HUES48 (cell line): ENCODE measurements at regions not wholly inside any gene's neighbourhood (a gene's known extent, or its start where the extent isn't known, plus 50 kb on each side); places are given as distances from the start of the nearest gene placed in this dataset.

Experiments used
- H3K27ac ChIP-seq: one replicate; pipeline ENCODE4 v1.7.0; 2013; ENCODE audit warnings: low read depth, low read length, inconsistent platforms
- H3K27me3 ChIP-seq: 2 replicates; pipeline ENCODE4 v1.6.1; 2013; ENCODE audit warnings: mild to moderate bottlenecking, low read length; ENCODE audit not compliant: control insufficient read depth, insufficient read depth
- H3K36me3 ChIP-seq: 2 replicates; pipeline ENCODE4 v1.6.1; 2013; ENCODE audit warnings: low read length; ENCODE audit not compliant: control insufficient read depth, insufficient read depth
- H3K4me1 ChIP-seq: 2 replicates; pipeline ENCODE4 v1.6.1; 2013; ENCODE audit warnings: mild to moderate bottlenecking, low read length; ENCODE audit not compliant: control insufficient read depth, insufficient read depth
- H3K4me3 ChIP-seq: 2 replicates; pipeline ENCODE4 v1.5.1; 2013; ENCODE audit warnings: mild to moderate bottlenecking, low read depth, low read length
- H3K9ac ChIP-seq: 2 replicates; pipeline ENCODE4 v1.6.1; 2013; ENCODE audit warnings: mild to moderate bottlenecking, low read depth, low read length, moderate library complexity
- H3K9me3 ChIP-seq: 2 replicates; pipeline ENCODE4 v1.6.1; 2013; ENCODE audit warnings: low read length; ENCODE audit not compliant: control insufficient read depth, insufficient read depth

GRCh38 chr2:118442996-118443553 is 354.8 kb downstream of the INSIG2 start:
- Histone ChIP-seq H3K9me3 (no peaks in the 10 kb centered on the region), H3K4me1 (peaks cover 16% of the 10 kb centered on the region), H3K36me3 (no peaks in the 10 kb centered on the region), H3K27ac (no peak overlapping the region), H3K4me3 (no peak overlapping the region), H3K9ac (no peak overlapping the region), H3K27me3 (no peaks in the 10 kb centered on the region)

GRCh38 chr2:118442046-118442445 is 353.8 kb downstream of the INSIG2 start:
- no peak overlapping the region for H3K9ac ChIP-seq
- no peak overlapping the region for H3K4me3 ChIP-seq
- H3K27me3 ChIP-seq = no peaks in the 10 kb centered on the region
- no peaks in the 10 kb centered on the region for H3K9me3 ChIP-seq
- peaks cover 16% of the 10 kb centered on the region for H3K4me1 ChIP-seq
- H3K27ac ChIP-seq = no peak overlapping the region
- H3K36me3 ChIP-seq = no peaks in the 10 kb centered on the region

GRCh38 chr2:118440404-118441098 is 352.3 kb downstream of the INSIG2 start:
- Histone ChIP-seq H3K36me3 (no peaks in the 10 kb centered on the region), H3K27ac (peak overlapping the region; percentile 18), H3K9me3 (no peaks in the 10 kb centered on the region), H3K9ac (no peak overlapping the region), H3K4me3 (no peak overlapping the region), H3K4me1 (peaks cover 16% of the 10 kb centered on the region), H3K27me3 (no peaks in the 10 kb centered on the region)

GRCh38 chr2:118437501-118437900 is 349.2 kb downstream of the INSIG2 start:
- Histone ChIP-seq H3K4me3 (no peak overlapping the region), H3K9me3 (no peaks in the 10 kb centered on the region), H3K27me3 (no peaks in the 10 kb centered on the region), H3K36me3 (no peaks in the 10 kb centered on the region), H3K9ac (no peak overlapping the region), H3K4me1 (peaks cover 16% of the 10 kb centered on the region), H3K27ac (no peak overlapping the region)

- Histone ChIP-seq H3K27me3 (no peaks in the 10 kb centered on the region), H3K9ac (no peak overlapping the region), H3K36me3 (no peaks in the 10 kb centered on the region), H3K4me3 (no peak overlapping the region), H3K4me1 (peaks cover 11% of the 10 kb centered on the region; the same call in 1 of the 2 replicates), H3K27ac (no peak overlapping the region), H3K9me3 (no peaks in the 10 kb centered on the region)
These were observed 343.7 kb downstream of the INSIG2 start for GRCh38 chr2:118431997-118432396.

GRCh38 chr2:118431586-118431985 is 343.3 kb downstream of the INSIG2 start:
- no peak overlapping the region for H3K27ac ChIP-seq
- no peak overlapping the region for H3K9ac ChIP-seq
- peaks cover 11% of the 10 kb centered on the region; the same call in 1 of the 2 replicates for H3K4me1 ChIP-seq
- no peaks in the 10 kb centered on the region for H3K9me3 ChIP-seq
- H3K27me3 ChIP-seq = no peaks in the 10 kb centered on the region
- no peaks in the 10 kb centered on the region for H3K36me3 ChIP-seq
- no peak overlapping the region for H3K4me3 ChIP-seq

GRCh38 chr2:118431165-118431517 is 342.9 kb downstream of the INSIG2 start:
- Histone ChIP-seq H3K4me1 (peaks cover 11% of the 10 kb centered on the region; the same call in 1 of the 2 replicates), H3K27ac (no peak overlapping the region), H3K9me3 (no peaks in the 10 kb centered on the region), H3K9ac (no peak overlapping the region), H3K27me3 (no peaks in the 10 kb centered on the region), H3K4me3 (no peak overlapping the region), H3K36me3 (no peaks in the 10 kb centered on the region)

GRCh38 chr2:118430510-118431164 is 342.4 kb downstream of the INSIG2 start:
- no peaks in the 10 kb centered on the region for H3K9me3 ChIP-seq
- no peaks in the 10 kb centered on the region for H3K36me3 ChIP-seq
- no peak overlapping the region for H3K4me3 ChIP-seq
- no peaks in the 10 kb centered on the region for H3K27me3 ChIP-seq
- no peak overlapping the region for H3K27ac ChIP-seq
- H3K9ac ChIP-seq = no peak overlapping the region
- H3K4me1 ChIP-seq = peaks cover 11% of the 10 kb centered on the region; the same call in 1 of the 2 replicates

GRCh38 chr2:118425191-118425590 is 336.9 kb downstream of the INSIG2 start:
- Histone ChIP-seq H3K4me1 (no peaks in the 10 kb centered on the region), H3K27me3 (no peaks in the 10 kb centered on the region), H3K27ac (no peak overlapping the region), H3K9me3 (peaks cover 11% of the 10 kb centered on the region; the same call in 1 of the 2 replicates), H3K4me3 (no peak overlapping the region), H3K9ac (no peak overlapping the region), H3K36me3 (no peaks in the 10 kb centered on the region)

- H3K27ac ChIP-seq = no peak overlapping the region
- H3K4me1 ChIP-seq = no peaks in the 10 kb centered on the region
- H3K9me3 ChIP-seq = peaks cover 11% of the 10 kb centered on the region; the same call in 1 of the 2 replicates
- no peaks in the 10 kb centered on the region for H3K27me3 ChIP-seq
- no peak overlapping the region for H3K4me3 ChIP-seq
- no peak overlapping the region for H3K9ac ChIP-seq
- H3K36me3 ChIP-seq = no peaks in the 10 kb centered on the region
These were observed 335.5 kb downstream of the INSIG2 start for GRCh38 chr2:118423776-118424175.

GRCh38 chr2:118421648-118422047 is 333.4 kb downstream of the INSIG2 start:
- Histone ChIP-seq H3K9me3 (peaks cover 11% of the 10 kb centered on the region; the same call in 1 of the 2 replicates), H3K27ac (no peak overlapping the region), H3K36me3 (no peaks in the 10 kb centered on the region), H3K4me1 (no peaks in the 10 kb centered on the region), H3K27me3 (no peaks in the 10 kb centered on the region), H3K4me3 (no peak overlapping the region), H3K9ac (no peak overlapping the region)
